Stimulated activated CD4-positive, alpha-beta T cell treated with anti-CD3 and anti-CD28 coated beads, Interleukin-12 subunit alpha, Interleukin-12 subunit beta, amount 100 ng/mL, for 48 hours (primary cell): ENCODE measurements at regions not wholly inside any gene's neighbourhood (a gene's known extent, or its start where the extent isn't known, plus 50 kb on each side); places are given as distances from the start of the nearest gene placed in this dataset.

ENCODE experiments used
- DNase-seq, 3 donors: peaks; one replicate each; pipeline ENCODE4 v3.0.0-alpha.2; 2020; ENCODE audit warnings: low read depth in 2 of 3, low spot score in 1 of 3

GRCh38 chr5:125357660-125358059 lies 611.2 kb upstream of the ZNF608 start:
- DNase-seq = no peak

GRCh38 chr5:125365747-125366146 lies 619.3 kb upstream of the ZNF608 start:
- DNase-seq = no peak

DNA sequence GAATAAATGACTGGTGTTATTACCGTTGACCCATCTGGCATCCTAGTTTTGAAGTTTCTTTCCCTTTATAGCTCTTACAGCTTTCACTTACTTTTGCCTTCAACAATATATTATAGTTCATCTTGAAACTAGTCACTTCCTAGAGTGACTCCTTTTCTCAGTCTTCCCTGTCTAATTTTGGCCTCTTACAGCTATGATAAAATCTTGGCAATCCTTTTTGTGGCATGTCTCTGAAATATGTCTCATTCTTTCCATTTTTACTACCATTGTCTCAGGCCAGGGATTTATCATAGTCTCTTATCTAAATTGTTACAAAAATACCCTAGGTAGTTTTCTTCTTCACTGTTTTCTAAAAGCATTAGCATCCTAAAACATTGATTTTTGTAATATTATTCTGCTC lies 621.3 kb upstream of the ZNF608 start:
- no peak for DNase-seq

DNA sequence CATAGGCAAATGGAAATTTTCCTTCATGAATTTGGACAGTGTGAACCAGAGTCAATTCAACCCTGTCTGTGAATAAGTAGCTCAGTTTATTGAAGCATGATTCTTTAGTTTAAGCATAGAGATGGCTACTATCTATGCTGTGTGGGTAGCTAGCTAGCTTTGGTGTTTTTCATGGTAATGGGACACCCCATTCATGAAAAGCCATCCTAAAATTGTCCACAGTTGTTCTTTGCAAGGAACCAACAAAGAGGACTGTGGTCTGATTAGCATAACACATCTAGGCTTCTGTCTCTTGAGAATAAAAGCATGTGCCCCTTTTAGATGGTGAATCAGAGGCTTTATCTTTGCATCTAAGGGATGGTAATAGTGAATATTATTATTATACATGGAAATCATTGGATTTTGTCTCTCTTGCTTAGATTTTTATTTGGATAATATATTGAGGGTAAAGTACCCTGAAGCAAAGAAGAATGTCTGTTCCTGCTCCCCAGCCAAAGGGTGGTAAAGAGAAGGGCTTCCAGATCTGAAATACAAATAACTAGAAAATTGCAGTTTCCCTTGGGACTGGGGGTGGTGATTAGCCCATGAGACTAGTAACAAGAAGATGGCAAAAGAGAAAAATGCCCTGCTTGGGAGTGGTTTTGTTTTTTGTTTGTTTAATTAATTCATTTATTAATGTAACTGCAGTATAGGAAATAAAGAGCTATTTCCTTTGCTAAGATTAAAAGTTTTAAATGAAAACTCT lies 624.2 kb upstream of the ZNF608 start:
- DNase-seq = no peak

GRCh38 chr5:125372694-125373631 lies 626.5 kb upstream of the ZNF608 start:
- no peak for DNase-seq

GRCh38 chr5:125375143-125375542 lies 628.7 kb upstream of the ZNF608 start:
- no peak for DNase-seq

DNA sequence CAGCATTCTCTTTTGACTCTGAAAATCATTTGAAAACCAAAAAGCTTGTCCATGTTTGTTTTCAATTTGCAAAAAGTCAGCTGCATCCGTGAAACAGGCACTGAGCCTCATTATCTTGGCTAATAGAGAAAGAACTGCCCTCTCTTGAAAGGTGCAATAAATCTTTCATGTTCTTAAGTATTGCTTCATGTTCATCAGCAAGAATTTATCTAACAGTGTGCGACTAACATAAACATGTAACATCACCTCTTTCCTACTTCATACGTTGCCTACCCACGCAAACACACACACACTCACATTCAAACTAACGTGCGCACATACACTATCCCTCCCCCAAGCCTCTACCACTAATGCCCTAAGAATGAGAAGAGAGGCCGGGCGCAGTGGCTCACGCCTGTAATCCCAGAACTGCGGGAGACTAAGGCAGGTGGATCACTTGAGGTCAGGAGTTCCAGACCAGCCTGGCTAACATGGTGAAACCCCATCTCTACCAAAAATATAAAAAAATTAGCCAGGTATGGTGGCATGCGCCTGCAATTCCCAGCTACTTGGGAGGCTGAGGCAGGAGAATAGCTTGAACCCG lies 629.7 kb upstream of the ZNF608 start:
- DNase-seq = no peak

GRCh38 chr5:125377141-125377540 lies 630.7 kb upstream of the ZNF608 start:
- no peak for DNase-seq

- DNase-seq = no peak
Observed at GRCh38 chr5:125381290-125381689, 634.9 kb upstream of the ZNF608 start.

DNA sequence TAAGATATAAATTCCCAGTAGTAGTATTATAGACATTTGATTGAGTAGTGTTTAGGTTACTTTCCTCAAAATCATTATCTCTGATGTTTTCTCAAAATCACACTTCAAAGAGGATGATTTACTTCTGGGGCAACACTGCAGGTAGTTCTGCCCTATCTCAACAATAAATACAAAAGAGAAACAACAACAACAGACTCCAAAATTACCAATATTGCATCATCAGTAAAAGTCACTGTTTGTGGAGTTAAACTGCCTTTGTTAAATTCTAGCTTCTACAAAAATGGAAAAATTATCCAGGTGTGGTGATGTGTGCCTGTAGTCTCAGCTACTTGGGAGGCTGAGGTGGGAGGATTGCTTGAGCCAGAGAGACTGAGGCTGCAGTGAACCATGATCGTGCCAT lies 637.6 kb upstream of the ZNF608 start:
- DNase-seq = no peak

- no peak for DNase-seq
Observed at GRCh38 chr5:125390326-125390725, 643.9 kb upstream of the ZNF608 start.

- no peak for DNase-seq
Observed at GRCh38 chr5:125393221-125393815, 646.9 kb upstream of the ZNF608 start.

- DNase-seq = no peak
Observed at GRCh38 chr5:125394661-125395280, 648.3 kb upstream of the ZNF608 start.

DNA sequence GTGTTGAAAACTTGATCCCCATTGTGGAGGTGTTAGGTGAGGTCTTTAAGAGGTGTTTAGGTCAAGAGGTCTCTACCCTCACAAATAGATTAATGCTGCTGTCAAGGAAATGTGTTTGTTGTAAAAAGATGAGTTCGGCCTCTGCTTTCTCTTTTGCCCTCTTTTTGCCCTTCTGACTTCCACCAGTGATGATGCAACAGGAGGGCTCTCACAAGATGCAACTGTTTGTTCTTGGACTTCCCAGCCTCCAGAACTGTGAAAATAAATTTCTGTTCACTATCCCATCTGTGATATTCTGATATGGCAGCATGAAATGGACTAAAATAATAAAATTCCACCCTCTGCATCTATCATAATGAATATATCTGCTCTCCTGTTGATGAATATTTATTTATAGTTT lies 650.0 kb upstream of the ZNF608 start:
- DNase-seq = no peak

GRCh38 chr5:125398466-125398865 lies 652.0 kb upstream of the ZNF608 start:
- no peak for DNase-seq

DNA sequence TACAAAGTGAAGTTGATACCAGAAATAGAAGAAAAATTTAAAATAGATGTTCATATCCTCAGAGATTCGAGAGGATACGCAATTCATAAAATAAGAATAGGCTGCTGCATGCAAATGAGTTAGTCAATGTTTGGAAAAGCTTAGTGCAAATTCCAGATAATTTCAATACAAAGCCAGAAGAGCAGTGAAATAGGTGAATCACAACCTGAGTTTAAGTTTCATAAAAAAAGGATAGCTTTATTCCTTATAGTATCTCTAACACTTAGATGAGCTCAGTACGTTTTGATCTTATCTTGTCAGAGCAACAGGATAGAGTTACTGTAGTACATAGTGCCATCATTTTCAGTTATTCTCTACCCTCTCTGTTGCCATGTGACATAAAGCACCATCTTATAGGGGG lies 653.4 kb upstream of the ZNF608 start:
- no peak for DNase-seq

- no peak for DNase-seq
Observed at GRCh38 chr5:125401724-125402622, 655.5 kb upstream of the ZNF608 start.

DNA sequence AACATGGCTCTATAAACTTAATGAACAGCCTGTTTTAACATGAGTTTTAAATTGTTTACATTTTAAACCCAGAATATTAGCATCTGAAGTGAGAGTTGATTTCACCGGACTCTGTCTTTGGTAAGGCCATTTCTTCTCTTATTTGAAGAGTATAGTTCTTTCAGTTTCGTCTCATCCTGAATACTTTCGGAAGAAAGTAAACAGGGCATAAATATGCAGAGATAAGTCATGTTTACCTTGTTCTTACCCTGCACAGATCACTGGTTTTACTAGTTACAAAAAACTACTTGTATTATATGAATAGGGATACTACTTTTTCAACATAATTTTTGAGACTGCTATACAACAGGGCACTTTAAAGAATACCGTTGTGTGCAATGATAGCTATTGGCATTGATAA lies 656.3 kb upstream of the ZNF608 start:
- no peak for DNase-seq

- DNase-seq = no peak
Observed at GRCh38 chr5:125404056-125404455, 657.6 kb upstream of the ZNF608 start.
